Ovary (tissue), 7 donors: ENCODE measurements at regions not wholly inside any gene's neighbourhood (a gene's known extent, or its start where the extent isn't known, plus 50 kb on each side); places are given as distances from the start of the nearest gene placed in this dataset.

Experiments
- DNase-seq, 5 donors: peaks; one replicate each; pipeline ENCODE4 v3.0.0-alpha.2; 2019 to 2020
- H3K27ac ChIP-seq, 2 donors: fragments of 200-600 bp; one replicate each; pipeline versions ENCODE4 v1.5.1 to v1.8.0; 2019 to 2022
- H3K27me3 ChIP-seq: fragments of 200-600 bp; one replicate; pipeline ENCODE4 v1.8.0; 2022
- H3K36me3 ChIP-seq: fragments of 200-600 bp; sonication (generic); one replicate; pipeline ENCODE4 v1.5.1; 2019
- H3K4me1 ChIP-seq: one replicate; pipeline ENCODE4 v1.8.1; 2013; ENCODE audit warnings: mild to moderate bottlenecking, moderate library complexity; ENCODE audit not compliant: insufficient read depth
- H3K4me3 ChIP-seq: fragments of 200-600 bp; sonication (generic); one replicate; pipeline ENCODE4 v1.5.1; 2017
- H3K9me3 ChIP-seq, 2 donors: fragments of 200-600 bp in 1 of 2; sonication (generic) in 1 of 2; one replicate each; pipeline versions ENCODE4 v1.5.1 to v1.8.1; 2013 to 2019; ENCODE audit warnings: mild to moderate bottlenecking in 1 of 2, moderate library complexity in 1 of 2
- EP300 ChIP-seq: sonication (generic); formaldehyde crosslinking; IDR thresholded peaks from one replicate; pipeline ENCODE4 v1.6.1; 2017; ENCODE audit warnings: antibody characterized with exemption
- POLR2A ChIP-seq: fragments of 450-650 bp; IDR thresholded peaks from one replicate; pipeline ENCODE4 v1.6.1; 2017; ENCODE audit warnings: antibody characterized with exemption, mild to moderate bottlenecking, moderate library complexity
- WGBS, 3 donors: extraction: QIAGEN DNeasy Blood & Tissue Kit in 1 of 3; methylation state at CpG; one replicate each; pipeline versions ENCODE4 v1.1.5 to v1.1.7; 2013 to 2017; 5-methylcytosine and 5-hydroxymethylcytosine counted together
- intact Hi-C, 4 donors: fragments of 100-400 bp; cut with DNase I; formaldehyde crosslinking; loops; one replicate each; pipeline versions ENCODE4 v1.11.0 to v1.15.1; 2022 to 2023
- TF ChIP-seq, protein P1 (sequence below), 3 donors: fragments of 450-650 bp in 2 of 3; fragments of 200-600 bp in 1 of 3; IDR thresholded peaks; one replicate each; pipeline versions ENCODE4 v1.5.1 to v1.8.0; 2016 to 2022; ENCODE audit warnings: antibody characterized with exemption in 3 of 3, mild to moderate bottlenecking in 1 of 3
- donor health status: DM: no; HTN: no; CAD: no; lungs with moderate emphysema.
- donor health status: DM: no; HTN: no; CAD: no.
- donor health status: Bipolar disorder and iron deficiency.
- donor health status: DM: no; HTN: no; CAD: no.
- donor health status: DM: yes; HTN: yes; CAD: no.

DNA sequence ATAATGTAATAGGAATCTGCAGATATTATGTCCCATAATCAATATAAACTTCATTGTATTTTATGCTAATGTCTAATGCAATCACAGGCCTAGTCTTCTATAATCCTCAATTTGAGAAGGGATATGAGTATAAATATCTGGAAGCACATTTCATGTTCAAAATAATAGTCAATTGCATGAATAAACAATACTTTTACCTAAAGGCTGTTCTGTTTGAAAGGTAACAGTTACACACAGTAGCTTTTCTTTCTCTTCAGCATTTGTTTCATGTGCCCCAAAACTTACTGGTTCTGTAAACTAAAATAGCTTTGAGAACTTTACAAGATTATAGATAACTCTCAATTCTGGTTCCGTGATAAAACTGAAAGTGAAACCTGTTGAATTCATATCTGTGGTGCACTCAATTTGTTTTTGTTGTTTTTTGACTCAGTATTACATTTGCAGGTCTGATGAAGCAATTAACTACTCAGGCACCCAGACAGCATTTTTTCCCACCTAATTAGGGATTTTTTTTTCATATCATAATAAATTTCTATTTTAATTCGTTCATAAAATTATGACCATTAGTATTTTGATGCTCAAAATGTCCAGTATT is 1193.8 kb downstream of the SLITRK1 start:
- Histone ChIP-seq H3K9me3 (no peaks in the 10 kb centered on the region), H3K4me1 (no peaks in the 10 kb centered on the region), H3K27me3 (no peaks in the 10 kb centered on the region), H3K36me3 (no peaks in the 10 kb centered on the region), H3K4me3 (peak overlapping the region; percentile 2), H3K27ac (no peak overlapping the region)
- intact Hi-C loops, result no loop called here
- no peak for TF ChIP-seq EP300
- TF ChIP-seq, protein P1, sequence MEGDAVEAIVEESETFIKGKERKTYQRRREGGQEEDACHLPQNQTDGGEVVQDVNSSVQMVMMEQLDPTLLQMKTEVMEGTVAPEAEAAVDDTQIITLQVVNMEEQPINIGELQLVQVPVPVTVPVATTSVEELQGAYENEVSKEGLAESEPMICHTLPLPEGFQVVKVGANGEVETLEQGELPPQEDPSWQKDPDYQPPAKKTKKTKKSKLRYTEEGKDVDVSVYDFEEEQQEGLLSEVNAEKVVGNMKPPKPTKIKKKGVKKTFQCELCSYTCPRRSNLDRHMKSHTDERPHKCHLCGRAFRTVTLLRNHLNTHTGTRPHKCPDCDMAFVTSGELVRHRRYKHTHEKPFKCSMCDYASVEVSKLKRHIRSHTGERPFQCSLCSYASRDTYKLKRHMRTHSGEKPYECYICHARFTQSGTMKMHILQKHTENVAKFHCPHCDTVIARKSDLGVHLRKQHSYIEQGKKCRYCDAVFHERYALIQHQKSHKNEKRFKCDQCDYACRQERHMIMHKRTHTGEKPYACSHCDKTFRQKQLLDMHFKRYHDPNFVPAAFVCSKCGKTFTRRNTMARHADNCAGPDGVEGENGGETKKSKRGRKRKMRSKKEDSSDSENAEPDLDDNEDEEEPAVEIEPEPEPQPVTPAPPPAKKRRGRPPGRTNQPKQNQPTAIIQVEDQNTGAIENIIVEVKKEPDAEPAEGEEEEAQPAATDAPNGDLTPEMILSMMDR (IDR thresholded peaks at IDR 0.05), result no peak
- TF ChIP-seq POLR2A, result no peak
- WGBS, 3 donors, result 7 to 21% (median 12%) methylated on average over 2 of the region's 2 CpGs
- no peak for DNase-seq

DNA sequence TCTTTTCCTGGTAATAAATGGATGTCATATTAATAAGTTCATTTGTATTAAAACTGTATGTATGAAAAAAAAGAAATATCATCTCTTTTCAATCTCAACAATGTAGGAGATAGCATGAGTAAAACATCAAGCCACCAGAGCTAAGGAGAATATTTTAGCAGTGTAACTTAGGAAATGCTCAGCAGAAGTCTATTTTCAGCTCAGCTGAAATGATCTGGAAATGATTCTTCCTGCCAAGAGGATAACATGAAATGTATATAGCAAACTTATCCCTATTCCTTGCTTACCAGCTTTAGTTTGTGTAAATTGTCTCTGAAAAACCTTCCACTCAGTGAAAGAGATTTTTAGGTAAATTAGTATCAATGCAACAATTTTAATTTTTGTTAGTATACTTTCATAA is 1194.4 kb downstream of the SLITRK1 start:
- intact Hi-C loops, result no loop called here
- DNase-seq, result no peak
- Histone ChIP-seq H3K4me1 (no peaks in the 10 kb centered on the region), H3K4me3 (peak overlapping the region; percentile 2), H3K9me3 (no peaks in the 10 kb centered on the region), H3K27ac (no peak overlapping the region), H3K36me3 (no peaks in the 10 kb centered on the region), H3K27me3 (no peaks in the 10 kb centered on the region)
- TF ChIP-seq, protein P1 (IDR thresholded peaks at IDR 0.05), result no peak
- TF ChIP-seq EP300 (no peak), POLR2A (no peak)

DNA sequence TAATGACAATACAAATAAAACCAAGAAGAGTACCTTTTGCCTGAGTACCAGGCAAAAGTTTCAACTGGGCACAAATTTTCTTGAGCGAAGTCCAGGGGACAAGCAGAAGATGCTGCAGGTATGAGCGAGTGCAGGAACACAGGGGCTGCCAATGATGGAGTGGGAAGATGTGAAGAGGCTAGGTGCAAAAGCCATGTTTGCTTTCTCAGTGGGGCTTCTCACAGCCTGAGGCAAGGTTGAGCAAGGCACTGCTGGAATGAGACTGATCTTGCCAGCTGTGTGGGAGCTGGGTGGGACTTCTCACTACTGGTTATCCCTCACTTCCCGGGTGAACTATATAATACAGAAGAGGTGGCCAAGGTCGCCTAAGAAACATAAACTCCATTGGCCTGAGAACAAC is 1200.7 kb downstream of the SLITRK1 start:
- H3K27ac ChIP-seq, result no peak overlapping the region
- no peak for DNase-seq
- TF ChIP-seq POLR2A (no peak), EP300 (no peak)
- TF ChIP-seq, protein P1 (IDR thresholded peaks at IDR 0.05), result no peak
- H3K4me1 ChIP-seq, result no peaks in the 10 kb centered on the region
- intact Hi-C loops, result no loop called here
- no peaks in the 10 kb centered on the region for H3K36me3 ChIP-seq
- no peaks in the 10 kb centered on the region for H3K9me3 ChIP-seq
- H3K27me3 ChIP-seq, result no peaks in the 10 kb centered on the region
- 69 to 84% (median 74%) methylated on average over 4 of the region's 4 CpGs for WGBS, 3 donors
- H3K4me3 ChIP-seq, result no peak overlapping the region

DNA sequence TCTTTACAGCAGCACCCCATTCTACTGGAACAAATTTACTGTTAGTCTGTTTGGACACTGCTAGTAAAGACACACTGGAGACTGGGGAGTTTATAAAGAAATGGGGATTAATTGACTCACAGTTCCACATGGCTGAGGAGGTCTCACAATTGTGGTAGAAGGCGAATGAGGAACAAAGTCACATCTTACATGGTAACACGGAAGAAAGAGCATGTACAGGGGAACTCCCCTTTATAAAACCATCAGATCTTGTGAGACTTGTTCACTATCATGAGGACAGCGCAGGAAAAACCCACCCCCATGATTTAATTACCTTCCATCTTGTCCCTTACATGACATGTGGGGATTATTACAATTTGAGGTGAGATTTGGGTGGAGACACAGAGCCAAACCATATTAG is 1204.2 kb downstream of the SLITRK1 start:
- 83 to 92% (median 89%) methylated on average over 3 of the region's 3 CpGs for WGBS, 3 donors
- no peaks in the 10 kb centered on the region for H3K36me3 ChIP-seq
- no peaks in the 10 kb centered on the region for H3K9me3 ChIP-seq
- no peak overlapping the region for H3K27ac ChIP-seq
- intact Hi-C loops, result no loop called here
- no peak for DNase-seq
- H3K4me3 ChIP-seq, result no peak overlapping the region
- H3K27me3 ChIP-seq, result no peaks in the 10 kb centered on the region
- no peaks in the 10 kb centered on the region for H3K4me1 ChIP-seq
- no peak for TF ChIP-seq EP300
- TF ChIP-seq, protein P1 (IDR thresholded peaks at IDR 0.05), result no peak
- TF ChIP-seq POLR2A, result no peak
